ENCODE measurements at regions not wholly inside any gene's neighbourhood (a gene's known extent, or its start where the extent isn't known, plus 50 kb on each side); places are given as distances from the start of the nearest gene placed in this dataset.
"Not testable (repeated sequence)": the region's sequence is repeated elsewhere in the genome, so short reads cannot be mapped to it uniquely, and the experiment has no call there.

DNA sequence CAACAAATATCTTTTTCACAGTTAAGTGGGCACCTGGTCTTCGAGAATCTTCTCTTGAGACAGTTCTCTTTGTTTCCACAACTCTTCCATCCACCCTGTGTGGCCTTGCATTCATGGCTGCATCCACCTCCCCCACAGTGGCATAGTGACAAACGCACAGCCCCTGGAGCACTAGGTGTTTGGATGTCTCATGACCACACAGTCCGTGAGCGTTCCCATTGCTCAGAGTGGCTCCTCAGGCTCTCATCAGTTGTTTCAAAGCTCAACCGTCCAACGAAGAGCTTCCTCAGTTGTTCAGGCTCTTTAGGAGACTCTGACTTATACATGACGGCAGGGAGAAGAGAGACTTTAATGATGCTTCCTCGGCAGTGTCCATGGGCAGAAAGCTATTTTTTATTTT is 191.6 kb downstream of the CDRT15L2 start:
- DNase-seq (ENCODE audit: low spot score), result no peak

- no peak for DNase-seq (ENCODE audit: low spot score)
Measured at GRCh38 chr17:20774472-20775135, 195.1 kb downstream of the CDRT15L2 start.

DNA sequence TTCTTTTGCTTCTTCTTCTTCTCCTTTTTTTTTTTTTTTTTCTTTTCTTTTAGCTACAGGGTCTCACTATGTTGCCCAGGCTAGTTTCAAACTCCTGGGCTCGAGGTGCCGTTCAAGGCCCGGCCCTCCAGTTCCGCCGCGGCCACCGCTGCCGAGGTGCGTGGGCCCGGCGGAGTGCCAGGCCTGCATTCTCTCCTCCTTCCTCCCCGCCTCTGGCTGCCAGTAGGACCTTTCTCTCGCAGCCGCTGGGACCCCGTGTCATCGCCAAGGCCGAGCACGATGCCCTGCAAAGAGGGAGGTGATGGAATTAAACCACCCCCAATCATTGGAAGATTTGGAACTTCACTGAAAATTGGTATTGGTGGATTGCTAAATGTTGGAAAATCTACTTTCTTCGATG is 195.8 kb downstream of the CDRT15L2 start:
- DNase-seq (ENCODE audit: low spot score), result no peak

GRCh38 chr17:20779521-20779920 is 200.0 kb downstream of the CDRT15L2 start:
- DNase-seq (ENCODE audit: low spot score), result no peak

GRCh38 chr17:20781260-20781659 is 201.7 kb downstream of the CDRT15L2 start:
- DNase-seq (ENCODE audit: low spot score), result no peak

DNA sequence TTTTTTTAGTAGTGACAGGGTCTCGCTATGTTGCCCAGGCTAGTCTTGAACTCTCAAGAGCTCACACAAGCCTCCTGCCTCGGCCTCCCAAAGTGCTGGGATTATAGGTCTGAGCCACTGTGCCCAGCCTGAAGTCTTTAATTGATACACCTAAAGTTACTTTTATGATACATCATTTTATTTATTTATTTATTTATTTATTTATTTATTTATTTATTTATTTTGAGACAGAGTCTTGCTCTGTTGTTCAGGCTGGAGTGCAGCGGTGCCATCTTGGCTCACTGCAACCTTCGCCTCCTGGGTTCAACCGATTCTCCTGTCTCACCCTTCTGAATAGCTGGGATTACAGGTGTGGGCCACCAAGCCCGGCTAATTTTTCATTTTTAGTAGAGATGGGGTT is 202.3 kb downstream of the CDRT15L2 start:
- not testable (repeated sequence) for DNase-seq (ENCODE audit: low spot score)

DNA sequence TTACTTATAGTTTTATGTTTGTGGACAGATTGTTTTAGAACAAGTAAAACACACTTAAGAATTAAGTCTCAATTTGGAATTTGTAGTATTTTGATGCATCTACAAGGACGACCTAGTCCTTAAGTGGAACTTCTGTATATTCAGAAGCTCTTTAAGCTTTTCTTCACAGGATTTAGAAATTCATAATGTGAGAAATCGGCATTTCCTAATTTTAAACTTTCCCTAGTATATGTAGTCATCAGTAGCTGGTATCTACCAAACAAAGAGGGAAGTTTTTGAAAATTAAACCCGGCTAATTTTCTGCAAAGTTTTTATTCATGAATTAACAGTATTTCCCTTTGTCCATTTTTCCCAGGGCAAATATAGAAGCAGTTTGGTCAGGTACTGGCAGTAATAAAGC is 203.6 kb downstream of the CDRT15L2 start:
- DNase-seq (ENCODE audit: low spot score), result no peak

DNA sequence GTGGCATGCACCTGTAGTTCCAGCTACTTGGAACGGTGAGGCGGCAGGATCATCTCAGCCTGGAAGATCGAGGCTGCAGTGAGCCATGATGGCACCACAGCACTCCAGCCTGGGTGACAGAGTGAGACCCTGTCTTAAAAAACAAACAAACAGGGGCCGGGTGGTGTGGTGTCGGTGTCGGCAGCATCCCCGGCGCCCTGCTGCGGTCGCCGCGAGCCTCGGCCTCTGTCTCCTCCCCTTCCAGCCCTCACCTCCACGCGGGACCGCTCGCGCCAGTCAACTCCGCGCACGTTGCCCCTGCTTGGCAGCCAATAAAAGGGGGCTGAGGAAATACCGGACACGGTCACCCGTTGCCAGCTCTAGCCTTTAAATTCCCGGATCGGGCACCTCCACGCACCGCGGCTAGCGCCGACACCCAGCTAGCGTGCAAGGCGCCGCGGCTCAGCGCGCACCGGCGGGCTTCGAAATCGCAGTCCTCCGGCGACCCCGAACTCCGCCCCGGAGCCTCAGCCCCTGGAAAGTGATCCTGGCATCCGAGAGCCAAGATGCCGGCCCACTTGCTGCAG is 204.7 kb downstream of the CDRT15L2 start:
- DNase-seq (ENCODE audit: low spot score), result no peak

- DNase-seq (ENCODE audit: low spot score), result no peak
Measured at GRCh38 chr17:20787281-20787680, 207.8 kb downstream of the CDRT15L2 start.

GRCh38 chr17:20791626-20792025 is 212.1 kb downstream of the CDRT15L2 start:
- no peak for DNase-seq (ENCODE audit: low spot score)

DNA sequence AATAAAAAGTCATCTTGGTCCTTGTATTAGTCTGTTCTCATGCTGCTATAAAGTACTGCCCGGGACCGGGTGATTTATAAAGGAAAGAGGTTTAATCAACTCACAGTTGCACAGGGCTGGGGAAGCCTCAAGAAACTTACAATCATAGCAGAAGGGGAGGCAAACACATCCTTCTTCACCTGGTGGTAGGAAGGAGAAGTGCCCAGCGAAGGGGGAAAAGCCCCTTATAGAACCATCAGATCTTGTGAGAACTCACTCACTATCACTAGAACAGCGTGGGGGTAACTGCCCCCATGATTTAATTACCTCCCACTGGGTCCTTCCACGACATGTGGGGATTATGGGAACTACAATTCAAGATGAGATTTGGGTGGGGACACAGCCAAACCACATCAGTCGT is 215.0 kb downstream of the CDRT15L2 start:
- not testable (repeated sequence) for DNase-seq (ENCODE audit: low spot score)

- no peak for DNase-seq (ENCODE audit: low spot score)
Measured at GRCh38 chr17:20797292-20797691, 217.8 kb downstream of the CDRT15L2 start.

DNA sequence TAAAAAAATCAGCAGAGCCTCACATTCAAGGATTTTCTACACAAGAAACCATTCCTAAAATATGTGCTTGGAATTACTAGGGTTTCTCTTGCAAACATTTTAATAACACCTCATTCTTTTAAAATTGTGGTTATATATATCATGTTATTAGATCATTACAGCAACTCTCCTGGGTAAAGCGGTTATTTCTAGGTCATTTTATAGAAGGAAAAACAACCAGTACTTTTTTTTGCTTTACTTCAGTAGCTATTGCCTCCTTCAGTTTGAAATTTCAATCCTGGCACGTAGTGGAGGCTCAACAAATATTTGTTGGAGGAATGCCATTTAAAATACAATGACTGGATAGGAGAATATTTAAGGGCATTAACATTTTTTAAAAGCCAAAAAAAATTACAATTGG is 220.6 kb downstream of the CDRT15L2 start:
- DNase-seq (ENCODE audit: low spot score), result no peak

DNA sequence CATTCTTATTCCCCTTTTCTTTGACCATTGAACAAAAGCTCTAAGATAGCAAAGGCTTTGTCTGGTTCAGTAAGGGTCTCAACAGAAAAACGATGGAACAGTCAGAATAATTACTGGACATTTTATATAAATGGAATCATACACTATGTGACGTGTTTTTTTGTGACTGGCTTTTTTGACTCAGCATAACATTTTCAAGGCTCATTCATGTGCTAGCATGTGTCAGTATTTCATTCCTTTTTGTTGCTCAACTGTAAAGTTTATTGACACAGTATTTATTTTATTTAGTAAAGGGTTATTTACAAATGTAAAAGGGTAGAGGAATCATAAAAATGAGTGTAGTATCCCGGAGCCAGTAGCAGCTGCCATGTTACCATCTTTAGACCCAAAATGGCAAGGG is 226.2 kb downstream of the CDRT15L2 start:
- DNase-seq (ENCODE audit: low spot score), result no peak

- DNase-seq (ENCODE audit: low spot score), result not testable (repeated sequence)
Measured at GRCh38 chr17:20807566-20807965, 228.0 kb downstream of the CDRT15L2 start.

DNA sequence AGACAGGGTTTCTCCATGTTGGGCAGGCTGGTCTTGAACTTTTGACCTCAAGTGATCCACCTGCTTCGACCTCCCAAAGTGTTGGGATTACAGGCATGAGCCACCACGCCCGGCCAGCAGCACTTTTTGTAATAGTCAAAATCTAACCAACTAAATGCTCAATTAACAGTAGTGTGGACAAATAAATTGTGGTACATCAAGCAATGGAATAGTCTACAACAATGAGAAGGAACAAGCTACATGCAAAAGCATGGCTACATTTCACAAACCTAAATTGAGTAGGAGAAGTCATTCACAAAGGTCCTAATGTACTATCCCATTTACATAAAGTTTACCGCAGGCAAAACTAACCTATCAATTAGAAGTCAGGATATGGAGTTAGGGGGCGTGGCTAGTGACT is 227.4 kb downstream of the USP22 start:
- DNase-seq (ENCODE audit: low spot score), result not testable (repeated sequence)

DNA sequence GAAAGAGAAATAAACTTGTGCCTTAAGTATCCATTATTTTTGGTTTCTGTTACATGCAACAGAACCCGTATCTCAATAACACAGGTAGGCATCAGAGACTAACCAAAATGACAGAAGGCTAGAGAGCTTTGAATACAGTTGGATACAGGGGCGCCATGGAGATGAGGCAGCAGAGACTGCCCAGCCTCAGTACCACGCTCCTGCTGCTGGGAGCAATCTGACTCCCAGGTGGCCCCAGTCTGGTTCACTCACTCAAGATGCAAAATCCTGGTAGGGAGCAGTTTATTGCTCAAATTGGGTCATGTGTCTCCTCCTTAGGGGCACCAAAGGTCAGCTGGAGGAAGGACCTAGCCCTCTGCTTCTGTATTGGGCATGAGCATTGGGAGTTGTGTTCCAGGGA is 218.9 kb downstream of the USP22 start:
- DNase-seq (ENCODE audit: low spot score), result no peak

DNA sequence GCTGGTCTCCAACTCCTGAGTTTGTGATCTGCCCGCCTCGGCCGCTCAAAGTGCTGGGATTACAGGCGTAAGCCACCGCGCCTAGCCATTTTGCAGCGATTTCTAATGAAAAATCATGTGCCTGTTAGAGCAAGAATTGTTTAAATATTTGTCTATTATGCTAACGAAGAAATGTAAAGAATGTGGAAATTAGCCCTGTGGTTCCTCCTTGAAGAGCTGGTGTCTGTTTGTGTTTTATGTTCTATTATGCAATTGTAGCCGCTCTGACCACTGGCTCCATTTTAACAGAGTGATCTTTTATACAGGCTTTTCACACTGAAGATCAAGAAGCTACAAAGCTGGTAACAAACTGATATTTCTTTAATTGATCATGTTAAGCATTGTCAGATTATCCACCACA is 217.3 kb downstream of the USP22 start:
- DNase-seq (ENCODE audit: low spot score), result no peak

DNA sequence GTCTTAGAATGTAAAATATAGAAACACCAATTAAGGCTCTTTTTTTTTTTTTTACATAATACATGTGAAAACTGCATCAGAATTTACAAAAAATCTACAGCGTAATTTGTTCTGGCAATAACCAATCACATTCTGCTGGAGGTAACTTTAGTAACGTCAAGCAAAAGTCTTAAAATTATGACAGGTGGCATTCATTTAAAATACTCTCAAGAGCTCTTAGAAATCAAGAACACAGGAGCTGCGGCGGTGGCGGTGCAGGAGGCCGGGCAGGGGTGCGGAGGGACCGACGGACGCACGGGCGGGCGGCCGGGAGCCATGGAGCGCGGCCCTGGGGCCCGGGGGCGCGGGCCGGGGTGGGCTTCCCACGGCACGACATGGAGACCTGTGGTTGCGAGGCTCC is 202.4 kb downstream of the USP22 start:
- DNase-seq (ENCODE audit: low spot score), result not testable (repeated sequence)

GRCh38 chr17:20840987-20841865 is 201.6 kb downstream of the USP22 start:
- DNase-seq (ENCODE audit: low spot score), result not testable (repeated sequence)

DNA sequence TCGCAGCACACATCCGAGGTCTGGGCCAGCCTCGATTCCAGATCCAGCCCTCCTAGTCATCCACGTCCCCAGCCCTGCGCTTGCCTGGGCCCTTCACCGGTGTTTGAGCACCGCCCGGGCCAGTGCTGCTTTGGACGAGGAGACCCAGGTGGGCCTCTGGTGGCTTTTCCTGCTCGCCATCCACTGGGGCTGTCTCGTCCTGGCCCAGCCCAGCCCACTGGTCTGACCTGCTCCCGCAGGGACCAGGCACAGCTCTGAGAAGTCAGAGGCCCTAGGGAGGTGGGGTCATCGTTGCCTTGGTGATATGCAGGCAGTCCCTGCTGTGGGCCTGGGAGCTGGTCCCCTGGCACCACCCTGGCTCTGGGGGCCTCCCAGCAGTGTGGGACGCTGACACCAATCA is 200.8 kb downstream of the USP22 start:
- DNase-seq (ENCODE audit: low spot score), result not testable (repeated sequence)

- DNase-seq (ENCODE audit: low spot score), result not testable (repeated sequence)
Measured at GRCh38 chr17:20843261-20843660, 199.6 kb downstream of the USP22 start.

All from kidney tubule cell (primary cell).